ENCODE measurements at regions not wholly inside any gene's neighbourhood (a gene's known extent, or its start where the extent isn't known, plus 50 kb on each side); places are given as distances from the start of the nearest gene placed in this dataset.

GRCh38 chr11:110830747-110831146 is 118.5 kb upstream of the ARHGAP20 start (continued):
- TF ChIP-seq E2F4 (CRISPR knock-in tag; IDR thresholded peaks at IDR 0.05; ENCODE audit: borderline replicate concordance, low read depth) (no peak), NFE2L1 (CRISPR knock-in tag; IDR thresholded peaks at IDR 0.05) (no peak), FOXJ3 (CRISPR knock-in tag; IDR thresholded peaks at IDR 0.05; ENCODE audit: borderline replicate concordance) (no peak), ZBTB43 (CRISPR knock-in tag; IDR thresholded peaks at IDR 0.05) (no peak), MYBL2 (CRISPR knock-in tag; IDR thresholded peaks at IDR 0.05) (no peak), TP53 (CRISPR knock-in tag; IDR thresholded peaks at IDR 0.05) (no peak)

GRCh38 chr11:110830344-110830743 is 118.1 kb upstream of the ARHGAP20 start:
- Mint-ChIP-seq H3K36me3 (no peaks in the 10 kb centered on the region), H3K4me3 (no peak overlapping the region), H3K4me1 (peaks cover 20% of the 10 kb centered on the region), H3K9me3 (no peaks in the 10 kb centered on the region), H3K27ac (no peak overlapping the region), H3K27me3 (ENCODE audit: low read depth) (no peaks in the 10 kb centered on the region)
- ChIA-PET CTCF (no interaction called here), POLR2A (interaction anchor here (0.6 kb wide), 1 partner anchor 338 kb away, joined by 3 read pairs; no protein-coding TSS in a partner anchor)
- TF ChIP-seq GTF2I (CRISPR knock-in tag; conservative IDR thresholded peaks at IDR 0.05), result peak; percentile 92
- no peak for TF ChIP-seq ELF4 (CRISPR knock-in tag; IDR thresholded peaks at IDR 0.05; ENCODE audit: low read depth)
- no peak for TF ChIP-seq ARID4B (CRISPR knock-in tag; IDR thresholded peaks at IDR 0.05; ENCODE audit: borderline replicate concordance)
- ATAC-seq, result peak; percentile 79
- peak; percentile 11 for DNase-seq (ENCODE audit: low spot score)

- no peak overlapping the region for H3K27ac Mint-ChIP-seq
- peaks cover 20% of the 10 kb centered on the region for H3K4me1 Mint-ChIP-seq
- DNase-seq (ENCODE audit: low spot score) (no peak), ATAC-seq (no peak)
- no peaks in the 10 kb centered on the region for H3K36me3 Mint-ChIP-seq
- H3K27me3 Mint-ChIP-seq (ENCODE audit: low read depth), result no peaks in the 10 kb centered on the region
- ChIA-PET CTCF (no interaction called here), POLR2A (interaction anchor here (0.6 kb wide), 1 partner anchor 338 kb away, joined by 3 read pairs; no protein-coding TSS in a partner anchor)
- H3K4me3 Mint-ChIP-seq, result no peak overlapping the region
- H3K9me3 Mint-ChIP-seq, result no peaks in the 10 kb centered on the region
- TF ChIP-seq FOXJ3 (CRISPR knock-in tag; IDR thresholded peaks at IDR 0.05; ENCODE audit: borderline replicate concordance) (no peak), CREB1 (CRISPR knock-in tag; IDR thresholded peaks at IDR 0.05) (no peak), NFE2L1 (CRISPR knock-in tag; IDR thresholded peaks at IDR 0.05) (no peak), FOXK1 (CRISPR knock-in tag; IDR thresholded peaks at IDR 0.05) (no peak), MYBL2 (CRISPR knock-in tag; IDR thresholded peaks at IDR 0.05) (no peak), MXD4 (CRISPR knock-in tag; IDR thresholded peaks at IDR 0.05; ENCODE audit: borderline replicate concordance) (no peak), MAX (CRISPR knock-in tag; IDR thresholded peaks at IDR 0.05) (no peak), NR1H2 (CRISPR knock-in tag; IDR thresholded peaks at IDR 0.05) (no peak), E2F1 (CRISPR knock-in tag; IDR thresholded peaks at IDR 0.05) (no peak), ZNF281 (CRISPR knock-in tag; IDR thresholded peaks at IDR 0.05) (no peak), CTCF (IDR thresholded peaks at IDR 0.05) (no peak), ERG (CRISPR knock-in tag; IDR thresholded peaks at IDR 0.05) (no peak), ZNF121 (CRISPR knock-in tag; IDR thresholded peaks at IDR 0.05) (no peak)
Observed at GRCh38 chr11:110829873-110830272, 117.6 kb upstream of the ARHGAP20 start.
